A673 (cell line): ENCODE measurements at regions not wholly inside any gene's neighbourhood (a gene's known extent, or its start where the extent isn't known, plus 50 kb on each side); places are given as distances from the start of the nearest gene placed in this dataset.

Source experiments
- BruUV-seq: library from RNA; stranded (reverse); fragments of 400-500 nt; replicated peaks from 2 replicates; lab custom pipeline; 2021; lab: Mats Ljungman, UMichigan
- CTCF ChIA-PET: fragments of 300-600 bp; sonication (Branson Sonifier 250); formaldehyde crosslinking; loops from one replicate; lab custom pipeline; 2022; ENCODE audit warnings: antibody characterized with exemption; lab: Charles Lee
- POLR2A ChIA-PET: fragments of 300-600 bp; sonication (Branson Sonifier 250); formaldehyde crosslinking; loops from one replicate; lab custom pipeline; 2022; ENCODE audit warnings: antibody characterized with exemption; ENCODE audit not compliant: low non-redundant PET; lab: Charles Lee
- DNase-seq: peaks from one replicate; pipeline ENCODE4 v3.0.0-alpha.2; 2015; ENCODE audit warnings: low spot score
- H3K27ac ChIP-seq: fragments of 200-600 bp; sonication (generic); 2 replicates; pipeline ENCODE4 v1.5.1; 2016; ENCODE audit warnings: mixed run types, low read depth, mild to moderate bottlenecking, mixed read lengths, antibody characterized with exemption, low read length; ENCODE audit not compliant: poor library complexity, severe bottlenecking
- H3K27me3 ChIP-seq: fragments of 200-600 bp; sonication (generic); replicated peaks from 2 replicates; pipeline ENCODE4 v1.6.1; 2017; ENCODE audit warnings: mixed run types, low read depth, mild to moderate bottlenecking, mixed read lengths, antibody characterized with exemption, low read length; ENCODE audit not compliant: insufficient read depth, poor library complexity
- H3K36me3 ChIP-seq: fragments of 200-600 bp; sonication (generic); 2 replicates; pipeline ENCODE4 v1.6.1; 2016; ENCODE audit warnings: mixed run types, mild to moderate bottlenecking, mixed read lengths, antibody characterized with exemption, low read length; ENCODE audit not compliant: insufficient read depth, poor library complexity, severe bottlenecking
- H3K4me1 ChIP-seq: fragments of 200-600 bp; sonication (generic); 2 replicates; pipeline ENCODE4 v1.6.1; 2017; ENCODE audit warnings: mixed run types, mild to moderate bottlenecking, mixed read lengths, antibody characterized with exemption, low read length; ENCODE audit not compliant: insufficient read depth, poor library complexity, severe bottlenecking
- H3K4me3 ChIP-seq: fragments of 200-600 bp; sonication (generic); 2 replicates; pipeline ENCODE4 v1.5.1; 2016; ENCODE audit warnings: low read depth, mixed run types, mild to moderate bottlenecking, mixed read lengths, low read length; ENCODE audit not compliant: poor library complexity, severe bottlenecking
- H3K9me3 ChIP-seq: fragments of 200-600 bp; sonication (generic); 2 replicates; pipeline ENCODE4 v1.6.1; 2016; ENCODE audit warnings: mixed run types, low read depth, mild to moderate bottlenecking, mixed read lengths, antibody characterized with exemption, low read length; ENCODE audit not compliant: poor library complexity, severe bottlenecking
- EZH2 ChIP-seq: fragments of 200-600 bp; sonication (generic); IDR thresholded peaks from 2 replicates; pipeline ENCODE4 v1.6.1; 2017; ENCODE audit warnings: borderline replicate concordance, low read depth, mild to moderate bottlenecking, mixed read lengths, antibody characterized with exemption, low read length; ENCODE audit not compliant: poor library complexity, severe bottlenecking
- intact Hi-C: fragments of 100-400 bp; cut with micrococcal nuclease; formaldehyde crosslinking; loops from one replicate; pipeline ENCODE4 v1.10.0; 2022; ENCODE audit not compliant: unreplicated experiment
- TF ChIP-seq, protein P1 (sequence below): fragments of 300-800, 200-600 bp; sonication (generic); conservative IDR thresholded peaks from 2 replicates; pipeline ENCODE4 v1.5.1; 2017; ENCODE audit warnings: low read depth, mild to moderate bottlenecking, antibody characterized with exemption, low read length, moderate library complexity, mixed read lengths

DNA sequence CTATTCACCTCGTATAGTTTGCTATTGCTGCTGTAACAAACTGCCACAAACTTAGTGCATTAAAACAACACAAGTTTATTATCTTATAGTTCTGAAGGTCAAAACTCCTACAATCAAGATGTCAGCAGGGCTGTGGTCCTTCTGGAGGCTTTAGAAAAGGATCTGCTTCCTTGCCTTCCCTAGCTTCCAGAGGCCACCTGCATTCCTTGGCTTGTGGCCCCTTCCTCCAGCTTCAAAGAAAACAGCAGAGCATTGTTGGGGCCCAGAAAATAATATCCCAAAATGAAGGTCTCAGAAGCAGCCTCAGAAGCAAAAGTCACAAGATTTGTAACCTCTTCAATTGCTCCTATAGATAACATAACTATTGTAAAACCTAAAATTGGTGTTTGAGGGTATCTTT is 100.6 kb downstream of the HNRNPLL start:
- CTCF ChIA-PET: no interaction called here
- Histone ChIP-seq H3K4me1 (peaks cover 7% of the 10 kb centered on the region), H3K9me3 (peaks cover 3% of the 10 kb centered on the region), H3K27ac (no peak overlapping the region), H3K4me3 (no peak overlapping the region), H3K27me3 (no peaks in the 10 kb centered on the region), H3K36me3 (no peaks in the 10 kb centered on the region)
- intact Hi-C loops: no loop called here
- DNase-seq: no peak
- BruUV-seq: no TSS peak
- TF ChIP-seq, protein P1, sequence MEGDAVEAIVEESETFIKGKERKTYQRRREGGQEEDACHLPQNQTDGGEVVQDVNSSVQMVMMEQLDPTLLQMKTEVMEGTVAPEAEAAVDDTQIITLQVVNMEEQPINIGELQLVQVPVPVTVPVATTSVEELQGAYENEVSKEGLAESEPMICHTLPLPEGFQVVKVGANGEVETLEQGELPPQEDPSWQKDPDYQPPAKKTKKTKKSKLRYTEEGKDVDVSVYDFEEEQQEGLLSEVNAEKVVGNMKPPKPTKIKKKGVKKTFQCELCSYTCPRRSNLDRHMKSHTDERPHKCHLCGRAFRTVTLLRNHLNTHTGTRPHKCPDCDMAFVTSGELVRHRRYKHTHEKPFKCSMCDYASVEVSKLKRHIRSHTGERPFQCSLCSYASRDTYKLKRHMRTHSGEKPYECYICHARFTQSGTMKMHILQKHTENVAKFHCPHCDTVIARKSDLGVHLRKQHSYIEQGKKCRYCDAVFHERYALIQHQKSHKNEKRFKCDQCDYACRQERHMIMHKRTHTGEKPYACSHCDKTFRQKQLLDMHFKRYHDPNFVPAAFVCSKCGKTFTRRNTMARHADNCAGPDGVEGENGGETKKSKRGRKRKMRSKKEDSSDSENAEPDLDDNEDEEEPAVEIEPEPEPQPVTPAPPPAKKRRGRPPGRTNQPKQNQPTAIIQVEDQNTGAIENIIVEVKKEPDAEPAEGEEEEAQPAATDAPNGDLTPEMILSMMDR: no peak
- no peak for TF ChIP-seq EZH2
- POLR2A ChIA-PET: no interaction called here

DNA sequence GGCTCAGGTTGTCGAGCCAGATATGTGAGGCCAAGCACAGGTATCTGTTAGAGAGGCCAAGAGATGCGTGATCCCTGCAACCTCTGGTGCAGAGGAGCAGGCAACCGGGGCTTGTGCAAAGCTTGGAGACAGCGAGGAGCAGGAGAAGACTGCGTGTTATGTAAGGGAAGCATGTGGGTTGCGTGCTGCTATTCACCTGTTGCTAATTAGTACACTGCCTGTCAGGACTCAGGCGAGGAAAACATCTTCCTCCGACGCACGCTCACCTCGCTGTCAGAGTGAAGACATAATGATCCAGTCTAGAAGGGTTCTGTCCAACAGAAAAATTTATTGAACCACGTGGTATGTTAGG is 102.5 kb downstream of the HNRNPLL start:
- no TSS peak for BruUV-seq
- intact Hi-C loops: no loop called here
- peaks cover 3% of the 10 kb centered on the region for H3K9me3 ChIP-seq
- no peak for DNase-seq
- H3K27me3 ChIP-seq: no peaks in the 10 kb centered on the region
- ChIA-PET POLR2A (no interaction called here), CTCF (no interaction called here)
- no peak overlapping the region for H3K4me3 ChIP-seq
- H3K27ac ChIP-seq: no peak overlapping the region
- no peaks in the 10 kb centered on the region for H3K36me3 ChIP-seq
- TF ChIP-seq, protein P1: no peak
- no peak for TF ChIP-seq EZH2
- H3K4me1 ChIP-seq: peaks cover 7% of the 10 kb centered on the region

DNA sequence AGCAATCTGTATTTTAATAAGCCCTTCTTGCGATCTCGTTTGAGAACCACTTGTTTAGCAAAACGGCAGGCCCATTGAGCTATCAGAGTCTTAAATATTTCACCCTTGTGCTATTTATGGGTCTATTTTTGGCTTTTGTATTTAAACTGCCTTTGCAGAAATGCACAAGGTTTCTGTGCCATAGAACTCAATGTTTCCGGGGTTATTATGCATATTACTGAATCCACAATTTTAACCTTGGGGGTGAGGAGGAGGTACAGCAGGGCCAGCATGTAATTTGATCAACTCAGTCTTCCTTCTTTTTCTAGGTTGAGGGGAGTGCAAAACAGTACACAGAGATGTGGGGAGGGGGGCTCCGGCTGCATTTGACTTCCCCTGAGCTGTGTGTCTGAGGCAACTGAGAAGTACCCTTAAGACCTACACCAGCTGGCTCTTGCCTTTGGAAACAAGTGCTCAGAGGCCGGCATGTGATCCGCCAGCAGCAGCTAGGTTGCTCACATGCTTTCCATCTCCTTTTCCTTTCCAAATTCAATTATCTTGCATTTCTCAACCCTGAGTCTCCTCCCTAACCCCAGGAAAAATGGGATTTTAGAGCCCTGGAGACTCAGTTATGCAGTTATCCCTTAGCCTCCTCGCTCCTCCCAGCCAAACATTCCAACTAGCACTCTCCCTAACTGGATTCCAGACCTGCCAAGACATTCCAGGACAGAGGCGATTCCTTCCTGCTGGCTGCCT is 103.0 kb downstream of the HNRNPLL start:
- ChIA-PET POLR2A (no interaction called here), CTCF (no interaction called here)
- Histone ChIP-seq H3K4me3 (no peak overlapping the region), H3K9me3 (peaks cover 3% of the 10 kb centered on the region), H3K27ac (no peak overlapping the region), H3K36me3 (no peaks in the 10 kb centered on the region), H3K27me3 (no peaks in the 10 kb centered on the region), H3K4me1 (peaks cover 7% of the 10 kb centered on the region)
- BruUV-seq: no TSS peak
- intact Hi-C loops: no loop called here
- TF ChIP-seq, protein P1: no peak
- TF ChIP-seq EZH2: no peak
- no peak for DNase-seq
